ENCODE measurements at regions not wholly inside any gene's neighbourhood (a gene's known extent, or its start where the extent isn't known, plus 50 kb on each side); places are given as distances from the start of the nearest gene placed in this dataset.

DNA sequence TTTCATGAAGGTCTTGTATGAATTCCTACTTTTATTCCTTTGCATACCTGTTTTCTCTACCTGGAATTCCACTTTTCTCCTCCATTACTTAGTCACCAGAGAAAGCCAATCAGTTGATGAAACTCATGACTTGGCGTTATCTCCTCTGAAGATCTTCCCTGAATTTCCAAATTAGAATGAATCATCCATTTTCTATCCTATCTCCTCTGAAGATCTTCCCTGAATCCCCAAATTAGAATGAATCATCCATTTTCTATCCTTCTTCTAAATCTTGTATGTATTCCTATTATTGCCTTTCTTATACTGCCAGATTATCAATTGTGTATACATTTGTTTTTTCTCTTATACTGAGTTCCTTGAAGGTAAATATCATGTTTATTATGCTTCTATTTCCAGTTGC, 440.4 kb downstream of the CCDC85A start:
- no peak for DNase-seq

- DNase-seq: no peak
Measured at GRCh38 chr2:56626927-56627326, 443.1 kb downstream of the CCDC85A start.

- DNase-seq: no peak
Measured at GRCh38 chr2:56630286-56630685, 446.5 kb downstream of the CCDC85A start.

DNA sequence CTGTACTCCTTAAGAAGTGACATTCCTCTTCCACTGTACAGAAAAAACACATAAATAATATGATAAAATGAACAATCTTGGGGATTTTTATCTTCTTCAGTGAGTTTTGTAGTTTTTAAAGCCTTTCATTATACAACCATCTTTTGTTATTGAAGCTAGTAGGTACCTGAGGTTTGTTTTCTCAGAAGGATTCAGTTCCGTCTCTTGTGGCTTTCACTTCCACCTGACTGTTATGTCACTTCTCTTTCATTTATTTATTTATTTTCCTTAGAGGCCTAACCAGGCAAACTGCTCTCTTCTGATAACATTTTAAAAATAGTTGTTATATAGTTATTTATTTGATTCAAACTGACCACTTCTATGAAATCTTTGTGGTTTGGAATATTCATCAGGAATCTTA, 464.2 kb downstream of the CCDC85A start:
- DNase-seq: no peak

DNA sequence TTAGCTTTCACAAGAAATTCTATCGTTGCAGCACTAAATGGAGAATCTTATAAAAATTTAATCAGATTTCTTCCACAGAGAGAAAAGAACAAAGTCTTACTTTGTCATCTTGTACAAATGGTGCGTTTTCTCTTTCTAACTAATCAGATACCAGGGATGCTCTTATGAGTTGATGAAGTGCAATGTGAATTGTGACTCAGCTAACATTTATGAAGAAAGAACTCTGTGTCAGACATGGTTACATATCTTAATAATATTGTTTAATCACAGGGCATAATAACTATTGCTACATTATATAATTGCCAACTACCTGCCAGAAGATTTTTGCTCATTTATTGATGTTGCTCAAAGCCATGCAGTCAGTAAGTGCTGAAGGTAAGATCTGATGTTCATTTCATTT, 465.0 kb downstream of the CCDC85A start:
- DNase-seq: no peak

DNA sequence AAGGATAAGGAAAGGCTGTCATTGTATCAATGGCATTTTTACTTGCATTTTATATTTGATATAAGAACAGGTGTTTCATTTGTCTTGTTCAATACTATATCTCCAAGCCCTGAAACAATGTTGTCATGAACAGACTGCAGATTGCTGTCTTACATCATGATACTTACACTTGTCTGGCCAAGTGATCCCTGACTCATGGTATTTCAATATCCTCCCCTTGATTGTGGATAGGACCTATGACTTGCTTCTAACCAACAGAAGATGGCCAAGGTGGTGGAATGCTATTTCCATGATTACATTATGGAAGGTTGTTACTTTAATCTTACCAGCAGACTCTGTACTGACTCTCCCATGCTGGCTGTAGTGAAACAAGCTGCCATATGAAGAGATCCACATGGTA, 471.1 kb downstream of the CCDC85A start:
- no peak for DNase-seq

DNA sequence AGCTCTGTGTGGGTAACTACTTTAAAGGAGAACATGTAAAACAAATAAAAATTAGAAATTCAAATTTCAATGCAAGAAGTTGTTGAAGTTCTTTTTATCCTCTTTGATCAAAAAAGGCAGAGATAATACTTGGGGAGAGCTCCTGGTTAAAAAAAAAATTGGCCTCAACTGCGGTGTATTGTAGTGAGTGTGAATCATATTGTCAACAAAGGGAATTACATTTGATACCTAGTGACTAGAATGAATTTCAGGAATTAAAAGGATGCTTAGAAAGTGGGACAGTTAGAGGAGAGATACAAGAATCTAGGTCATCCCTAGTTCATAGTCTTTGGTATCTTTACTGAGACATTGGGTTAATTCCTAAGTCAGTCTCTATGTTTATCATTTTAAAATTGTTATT, 473.0 kb downstream of the CCDC85A start:
- DNase-seq: no peak

GRCh38 chr2:56666777-56667176, 483.0 kb downstream of the CCDC85A start:
- DNase-seq: no peak

DNA sequence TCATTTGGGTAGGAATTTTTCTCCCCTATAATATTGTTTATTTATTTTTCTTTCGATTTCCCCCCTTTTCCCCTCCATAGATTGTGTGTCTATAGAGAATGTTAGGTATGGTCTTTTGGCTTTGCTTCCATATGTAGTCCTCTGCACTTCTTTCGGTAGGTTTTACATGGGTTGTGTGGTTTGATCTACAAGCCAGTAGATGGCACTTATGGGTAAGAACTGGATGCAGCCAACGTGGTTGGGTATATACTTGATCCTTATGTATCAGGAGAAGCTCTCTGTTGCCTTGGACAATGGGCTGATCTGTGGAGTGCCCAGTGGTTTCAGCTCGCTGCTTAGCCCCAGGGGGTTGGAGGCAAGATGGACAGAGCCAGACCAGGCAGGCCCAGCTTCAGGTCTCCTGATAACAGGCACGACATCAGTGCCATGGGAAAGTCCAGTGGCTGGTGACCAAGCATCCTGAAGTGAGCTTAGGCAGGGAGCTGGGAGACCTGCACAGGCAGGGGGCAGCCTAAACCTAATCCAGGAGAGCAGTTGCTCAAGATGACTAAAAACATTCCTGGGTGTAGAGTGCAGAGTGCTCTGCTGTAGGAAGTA, 488.3 kb downstream of the CCDC85A start:
- no peak for DNase-seq

GRCh38 chr2:56674084-56674483, 490.3 kb downstream of the CCDC85A start:
- DNase-seq: no peak

- DNase-seq: no peak
Measured at GRCh38 chr2:56676966-56677365, 493.2 kb downstream of the CCDC85A start.

GRCh38 chr2:56680971-56681631, 497.3 kb downstream of the CCDC85A start:
- no peak for DNase-seq

DNA sequence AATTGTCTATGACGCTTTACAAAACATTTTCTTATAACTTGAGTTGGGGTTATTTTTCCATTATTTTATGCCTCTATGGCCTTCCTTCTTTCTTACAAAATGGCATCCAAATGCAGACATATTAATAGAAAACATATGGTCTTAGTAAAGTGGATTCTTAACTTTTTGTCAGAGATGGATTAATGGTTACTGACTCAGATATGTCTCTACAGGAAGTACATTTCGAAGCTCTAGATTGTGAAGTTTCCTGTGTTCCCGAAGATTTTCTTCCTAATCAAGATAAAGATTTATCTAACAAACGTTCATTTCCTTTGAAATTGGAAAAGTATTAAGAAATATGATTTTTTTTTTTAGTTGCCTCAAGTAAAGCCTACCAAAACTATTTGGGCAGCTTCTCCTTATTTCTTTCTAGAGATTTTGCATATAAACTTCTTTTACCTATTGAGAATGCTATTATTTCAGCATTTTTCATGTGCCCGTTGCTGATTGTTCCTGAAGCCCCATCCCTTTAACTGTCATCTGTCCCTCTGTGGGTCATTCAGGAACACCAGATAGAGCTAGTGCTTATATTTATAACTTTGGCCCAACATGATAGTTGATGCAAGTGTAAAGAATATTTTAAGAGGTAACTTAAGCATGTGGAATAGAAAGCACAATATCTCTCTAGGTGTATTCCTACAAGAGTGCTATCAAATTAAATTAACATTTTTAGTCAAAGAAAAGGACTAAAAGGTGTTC, 498.0 kb downstream of the CCDC85A start:
- DNase-seq: no peak

- DNase-seq: no peak
Measured at GRCh38 chr2:56682397-56682760, 498.6 kb downstream of the CCDC85A start.

- no peak for DNase-seq
Measured at GRCh38 chr2:56684327-56684726, 500.5 kb downstream of the CCDC85A start.

DNA sequence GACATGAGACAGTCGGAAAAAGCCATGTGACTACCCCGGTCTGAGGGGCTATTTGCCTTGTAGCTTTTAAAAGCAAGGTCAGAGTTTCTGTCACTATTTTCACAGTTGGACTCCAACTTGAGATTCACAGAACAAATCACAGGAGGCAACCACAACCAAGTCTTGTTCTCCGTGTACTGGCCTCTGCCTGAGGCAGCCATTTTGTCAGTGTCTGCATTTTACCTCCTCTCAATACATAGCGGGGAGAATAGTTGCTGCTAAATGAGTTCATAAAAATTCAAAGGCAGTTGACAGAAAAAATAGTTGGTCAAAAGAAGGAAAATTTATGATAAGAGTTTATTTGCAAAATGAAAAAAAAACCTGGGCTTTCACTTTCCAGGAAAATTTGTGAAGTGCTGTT, 501.4 kb downstream of the CCDC85A start:
- no peak for DNase-seq

GRCh38 chr2:56687169-56687568, 503.4 kb downstream of the CCDC85A start:
- DNase-seq: no peak

DNA sequence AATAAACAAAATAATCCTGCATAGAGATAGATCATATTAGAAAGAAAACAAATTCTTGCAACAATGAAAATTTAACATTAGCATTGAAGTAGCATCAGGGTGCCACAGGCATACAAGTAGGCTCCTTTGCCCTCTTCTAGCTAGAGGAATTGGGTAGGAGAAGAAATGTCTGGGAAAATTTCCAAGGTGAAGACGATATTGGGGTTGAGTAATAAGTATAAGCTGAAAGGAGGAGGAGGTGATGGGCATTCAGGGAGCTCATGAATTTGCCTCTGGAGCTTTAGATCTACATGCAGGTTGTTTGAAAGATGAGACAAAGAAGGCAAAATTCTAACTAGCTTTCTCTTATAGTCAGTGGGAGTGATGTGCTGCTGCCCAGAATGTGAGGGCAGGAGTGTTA, 504.9 kb downstream of the CCDC85A start:
- no peak for DNase-seq

DNA sequence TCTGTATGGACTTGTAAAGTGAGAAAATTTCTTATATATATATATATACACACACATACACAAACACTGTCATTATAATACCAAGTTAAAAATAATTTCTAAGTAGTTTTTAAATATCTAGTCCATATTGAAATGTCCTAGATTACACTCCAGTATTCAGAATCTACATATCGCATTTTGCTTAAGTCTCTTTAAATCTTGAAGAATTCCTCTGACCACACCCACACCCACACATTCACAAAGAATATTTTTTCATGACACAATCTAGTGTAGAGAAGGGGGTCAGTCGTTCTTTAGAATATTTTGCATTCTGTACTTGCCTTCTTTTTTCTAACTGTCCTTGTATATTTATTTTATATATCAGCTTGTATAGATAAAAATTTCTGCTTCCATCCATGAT, 509.7 kb downstream of the CCDC85A start:
- no peak for DNase-seq

DNA sequence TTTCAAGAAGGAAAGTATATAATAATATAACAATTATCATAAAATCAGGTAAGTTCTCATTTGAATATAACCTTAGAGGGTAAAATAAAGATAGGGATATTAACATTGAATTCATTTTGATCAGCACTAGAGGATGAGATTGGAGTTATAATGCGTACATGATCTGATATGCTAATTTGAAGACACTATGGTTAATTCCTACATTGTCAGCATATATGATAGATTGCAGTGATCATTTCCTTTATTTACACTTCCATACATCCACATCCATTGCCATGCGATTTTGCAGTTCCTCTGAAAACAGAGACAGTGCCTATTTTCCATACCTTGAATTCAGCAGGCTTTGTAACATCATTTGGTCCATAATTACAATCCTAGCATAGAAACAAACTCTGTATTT, 519.2 kb downstream of the CCDC85A start:
- DNase-seq: no peak

- no peak for DNase-seq
Measured at GRCh38 chr2:56705713-56706112, 521.9 kb downstream of the CCDC85A start.

- no peak for DNase-seq
Measured at GRCh38 chr2:56707218-56707617, 523.4 kb downstream of the CCDC85A start.

- no peak for DNase-seq
Measured at GRCh38 chr2:56707650-56708049, 523.9 kb downstream of the CCDC85A start.

GRCh38 chr2:56709181-56709580, 525.4 kb downstream of the CCDC85A start:
- no peak for DNase-seq

All from left hindlimb (tissue), 1 donor.